Type B pancreatic cell (in vitro differentiated cells): ENCODE measurements at regions not wholly inside any gene's neighbourhood (a gene's known extent, or its start where the extent isn't known, plus 50 kb on each side); places are given as distances from the start of the nearest gene placed in this dataset.

Source experiments
- DNase-seq: peaks from one replicate; pipeline ENCODE4 v3.0.0; 2021; ENCODE audit warnings: mixed read lengths; ENCODE audit not compliant: unreplicated experiment; ENCODE audit errors: extremely low spot score
- H3K27ac Mint-ChIP-seq: 2 replicates; pipeline ENCODE4 v1.8.0; 2021; ENCODE audit warnings: mild to moderate bottlenecking, mixed read lengths
- H3K27me3 Mint-ChIP-seq: 2 replicates; pipeline ENCODE4 v1.8.0; 2021; ENCODE audit warnings: mixed read lengths
- H3K36me3 Mint-ChIP-seq: 2 replicates; pipeline ENCODE4 v1.8.0; 2021; ENCODE audit warnings: mixed read lengths
- H3K4me1 Mint-ChIP-seq: one replicate; pipeline ENCODE4 v1.8.0; 2021; ENCODE audit warnings: mixed read lengths; ENCODE audit not compliant: unreplicated experiment
- H3K4me3 Mint-ChIP-seq: 2 replicates; pipeline ENCODE4 v1.8.0; 2021; ENCODE audit warnings: mild to moderate bottlenecking, mixed read lengths
- H3K9me3 Mint-ChIP-seq: 2 replicates; pipeline ENCODE4 v1.8.0; 2021; ENCODE audit warnings: mixed read lengths
- CTCF ChIP-seq: fragments of 200-600 bp; sonication (generic); conservative IDR thresholded peaks from 2 replicates; pipeline ENCODE4 v1.5.0; 2021; ENCODE audit warnings: antibody characterized with exemption, mild to moderate bottlenecking

DNA sequence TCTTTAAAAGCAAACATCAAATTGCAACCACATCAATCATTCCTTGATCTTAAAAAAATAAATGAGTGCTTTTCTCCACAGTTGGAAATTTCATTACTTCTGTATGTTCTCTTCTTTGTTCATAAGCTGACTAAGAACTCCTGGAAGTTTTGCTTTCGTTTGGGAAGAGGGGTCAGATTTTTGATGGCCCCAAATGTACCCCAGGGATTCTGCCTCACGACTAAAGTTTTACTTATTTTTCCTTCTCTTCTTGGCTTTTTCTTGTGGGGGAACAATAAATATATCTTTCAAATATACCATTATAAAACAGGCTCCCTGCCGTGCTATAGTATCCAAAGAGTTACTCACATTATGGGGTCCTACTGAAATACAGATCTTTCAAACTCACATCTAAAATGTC, 215.0 kb upstream of the CDIN1 start:
- Mint-ChIP-seq H3K27me3 (peaks cover 19% of the 10 kb centered on the region), H3K36me3 (peaks cover 3% of the 10 kb centered on the region), H3K4me1 (peaks cover 29% of the 10 kb centered on the region), H3K4me3 (no peak overlapping the region), H3K9me3 (no peaks in the 10 kb centered on the region), H3K27ac (no peak overlapping the region)
- no peak for TF ChIP-seq CTCF
- DNase-seq, result no peak

GRCh38 chr15:36365963-36366362, 213.5 kb upstream of the CDIN1 start:
- no peak overlapping the region for H3K27ac Mint-ChIP-seq

DNA sequence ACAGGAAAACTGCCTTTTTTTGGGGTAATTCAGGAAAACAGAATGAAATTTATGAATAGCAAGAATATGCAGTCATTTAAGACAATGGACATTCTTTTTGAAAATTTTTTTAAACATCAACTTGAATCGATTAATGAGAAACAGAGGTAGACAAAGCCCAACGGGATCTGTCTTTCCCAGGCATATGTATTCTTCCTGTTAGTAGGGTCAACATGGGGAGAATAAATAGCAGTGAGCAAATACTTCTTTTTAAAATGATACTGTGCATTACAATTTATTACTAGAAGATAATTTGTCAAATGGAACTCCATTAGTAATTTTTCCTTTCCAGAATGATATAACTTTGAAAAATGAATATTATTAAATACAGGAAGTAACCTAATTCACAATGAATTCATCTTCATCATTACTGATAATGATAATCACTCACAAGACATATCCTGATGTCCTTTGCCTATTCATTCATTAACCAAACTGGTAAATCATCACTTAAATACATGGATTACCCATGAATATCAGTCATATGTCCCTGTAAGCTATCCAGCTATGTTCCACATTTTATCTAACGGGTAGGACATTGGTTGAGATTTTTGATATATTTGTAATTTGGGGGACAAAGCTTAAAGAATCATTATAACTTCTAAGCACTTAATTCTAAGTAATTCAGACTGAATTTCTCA, 209.2 kb upstream of the CDIN1 start:
- H3K4me3 Mint-ChIP-seq, result no peak overlapping the region
- peaks cover 4% of the 10 kb centered on the region for H3K36me3 Mint-ChIP-seq
- no peak for TF ChIP-seq CTCF
- H3K27me3 Mint-ChIP-seq, result peaks cover 8% of the 10 kb centered on the region
- H3K9me3 Mint-ChIP-seq, result no peaks in the 10 kb centered on the region
- DNase-seq, result no peak
- H3K27ac Mint-ChIP-seq, result no peak overlapping the region
- peaks cover 9% of the 10 kb centered on the region for H3K4me1 Mint-ChIP-seq

More at GRCh38 chr15:36365963-36366362, 213.5 kb upstream of the CDIN1 start:
- Mint-ChIP-seq H3K27me3 (peaks cover 17% of the 10 kb centered on the region), H3K4me1 (peaks cover 33% of the 10 kb centered on the region), H3K36me3 (peaks cover 4% of the 10 kb centered on the region), H3K4me3 (no peak overlapping the region), H3K9me3 (no peaks in the 10 kb centered on the region)
- no peak for TF ChIP-seq CTCF
- DNase-seq, result no peak

GRCh38 chr15:36370731-36371112, 208.7 kb upstream of the CDIN1 start:
- Mint-ChIP-seq H3K36me3 (peaks cover 4% of the 10 kb centered on the region), H3K4me3 (no peak overlapping the region), H3K9me3 (no peaks in the 10 kb centered on the region), H3K4me1 (peaks cover 9% of the 10 kb centered on the region), H3K27me3 (peaks cover 8% of the 10 kb centered on the region), H3K27ac (no peak overlapping the region)
- no peak for DNase-seq
- no peak for TF ChIP-seq CTCF

DNA sequence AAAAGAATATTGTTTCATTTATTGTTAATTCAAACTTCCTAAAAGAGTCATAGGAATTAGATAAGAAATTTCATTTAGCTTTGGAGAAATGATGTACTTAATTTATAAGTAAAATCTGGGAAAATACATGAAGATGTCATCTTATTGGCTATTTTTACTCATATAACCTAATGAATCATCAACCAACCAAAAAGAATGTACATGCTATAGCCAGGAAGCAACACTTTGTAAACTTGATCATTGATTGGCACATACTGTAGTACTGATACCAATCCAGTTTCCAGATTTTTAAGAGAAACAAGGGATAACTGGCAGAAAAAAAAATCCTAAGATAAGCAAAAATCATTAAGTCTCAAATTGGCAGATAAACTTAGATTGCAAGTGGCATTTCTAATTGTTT, 207.9 kb upstream of the CDIN1 start:
- H3K27me3 Mint-ChIP-seq, result peaks cover 4% of the 10 kb centered on the region
- no peak overlapping the region for H3K27ac Mint-ChIP-seq
- TF ChIP-seq CTCF, result no peak
- H3K4me1 Mint-ChIP-seq, result peaks cover 9% of the 10 kb centered on the region
- H3K4me3 Mint-ChIP-seq, result no peak overlapping the region
- H3K36me3 Mint-ChIP-seq, result peaks cover 4% of the 10 kb centered on the region
- no peaks in the 10 kb centered on the region for H3K9me3 Mint-ChIP-seq
- DNase-seq, result no peak

DNA sequence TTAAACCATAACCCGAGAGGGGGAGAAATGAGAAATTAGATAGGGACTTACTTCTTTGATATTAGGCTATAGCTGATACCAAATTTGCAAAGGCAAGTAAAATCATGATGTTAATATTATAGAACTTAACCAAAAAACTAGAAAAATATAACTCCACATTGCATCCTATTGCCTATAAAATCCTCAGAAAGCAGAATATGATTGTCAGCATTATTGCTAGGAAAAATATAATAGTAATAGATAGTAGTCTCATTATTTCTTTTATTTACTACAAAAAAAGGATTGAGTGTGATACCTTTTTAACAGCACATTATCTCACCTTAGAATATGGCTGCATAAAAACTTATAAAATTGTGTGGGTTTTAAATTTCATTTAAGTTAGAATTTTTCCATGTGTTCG, 206.5 kb upstream of the CDIN1 start:
- no peaks in the 10 kb centered on the region for H3K27me3 Mint-ChIP-seq
- peaks cover 4% of the 10 kb centered on the region for H3K9me3 Mint-ChIP-seq
- TF ChIP-seq CTCF, result no peak
- DNase-seq, result no peak
- peaks cover 4% of the 10 kb centered on the region for H3K36me3 Mint-ChIP-seq
- H3K4me1 Mint-ChIP-seq, result peaks cover 9% of the 10 kb centered on the region
- H3K4me3 Mint-ChIP-seq, result no peak overlapping the region
- H3K27ac Mint-ChIP-seq, result no peak overlapping the region
